ENCODE measurements at regions not wholly inside any gene's neighbourhood (a gene's known extent, or its start where the extent isn't known, plus 50 kb on each side); places are given as distances from the start of the nearest gene placed in this dataset.

GRCh38 chr15:70526974-70527325, 236.4 kb downstream of the UACA start:
- TF ChIP-seq CTCF (IDR thresholded peaks at IDR 0.05) (no peak), POLR2A (IDR thresholded peaks at IDR 0.05) (no peak)

Data from heart left ventricle (tissue), 13 donors.